ENCODE measurements at regions not wholly inside any gene's neighbourhood (a gene's known extent, or its start where the extent isn't known, plus 50 kb on each side); places are given as distances from the start of the nearest gene placed in this dataset.

GRCh38 chr3:193754719-193755118 lies 161.7 kb downstream of the OPA1 start:
- DNase-seq, result no peak

GRCh38 chr3:193756536-193756935 lies 163.5 kb downstream of the OPA1 start:
- DNase-seq, result no peak

- no peak for DNase-seq
These were observed 164.4 kb downstream of the OPA1 start for GRCh38 chr3:193757457-193757856.

- DNase-seq, result no peak
These were observed 169.0 kb downstream of the OPA1 start for GRCh38 chr3:193761969-193762368.

GRCh38 chr3:193762657-193763056 lies 169.6 kb downstream of the OPA1 start:
- no peak for DNase-seq

GRCh38 chr3:193764959-193765358 lies 172.0 kb downstream of the OPA1 start:
- DNase-seq, result no peak

GRCh38 chr3:193767353-193768069 lies 174.5 kb downstream of the OPA1 start:
- no peak for DNase-seq

- no peak for DNase-seq
These were observed 175.0 kb downstream of the OPA1 start for GRCh38 chr3:193768070-193768394.

GRCh38 chr3:193769437-193769836 lies 176.4 kb downstream of the OPA1 start:
- no peak for DNase-seq

GRCh38 chr3:193771011-193771652 lies 178.1 kb downstream of the OPA1 start:
- DNase-seq, result no peak

GRCh38 chr3:193771653-193772421 lies 178.8 kb downstream of the OPA1 start:
- DNase-seq, result no peak

GRCh38 chr3:193772422-193772763 lies 179.4 kb downstream of the OPA1 start:
- DNase-seq, result no peak

GRCh38 chr3:193773266-193774220 lies 180.5 kb downstream of the OPA1 start:
- DNase-seq, result no peak

GRCh38 chr3:193774272-193774915 lies 181.4 kb downstream of the OPA1 start:
- DNase-seq, result no peak

GRCh38 chr3:193774916-193775285 lies 181.9 kb downstream of the OPA1 start:
- DNase-seq, result no peak

GRCh38 chr3:193775421-193776077 lies 182.5 kb downstream of the OPA1 start:
- DNase-seq, result no peak

GRCh38 chr3:193776626-193777358 lies 183.8 kb downstream of the OPA1 start:
- DNase-seq, result no peak

GRCh38 chr3:193777524-193777923 lies 184.5 kb downstream of the OPA1 start:
- no peak for DNase-seq

GRCh38 chr3:193778676-193779075 lies 185.7 kb downstream of the OPA1 start:
- no peak for DNase-seq

- no peak for DNase-seq
These were observed 186.9 kb downstream of the OPA1 start for GRCh38 chr3:193779933-193780332.

GRCh38 chr3:193780397-193780796 lies 187.4 kb downstream of the OPA1 start:
- no peak for DNase-seq

Measured in CD4-positive, alpha-beta T cell treated with Interleukin-1 beta for 1 hour (primary cell).